Activated naive CD4-positive, alpha-beta T cell treated with anti-CD3 and anti-CD28 coated beads, Interleukin-2, amount 10 ng/mL, durations not matched to agents 7 days and 5 days (primary cell): ENCODE measurements at regions not wholly inside any gene's neighbourhood (a gene's known extent, or its start where the extent isn't known, plus 50 kb on each side); places are given as distances from the start of the nearest gene placed in this dataset.
"Not testable (repeated sequence)": the region's sequence is repeated elsewhere in the genome, so short reads cannot be mapped to it uniquely, and the experiment has no call there.

Experiments
- CTCF ChIA-PET: fragments of 350-600 bp; sonication (Branson Sonifier 250); formaldehyde crosslinking; loops from one replicate; lab custom pipeline; 2021; ENCODE audit warnings: antibody characterized with exemption; lab: Charles Lee
- DNase-seq: peaks from one replicate; pipeline ENCODE4 v3.0.0-alpha.2; 2020
- H3K27ac Mint-ChIP-seq: one replicate; pipeline ENCODE4 v1.8.0; 2021; ENCODE audit warnings: mild to moderate bottlenecking, moderate library complexity, mixed read lengths
- H3K27me3 Mint-ChIP-seq: one replicate; pipeline ENCODE4 v1.8.0; 2021; ENCODE audit warnings: mild to moderate bottlenecking, mixed read lengths
- H3K36me3 Mint-ChIP-seq: one replicate; pipeline ENCODE4 v1.8.0; 2021; ENCODE audit warnings: mixed read lengths
- H3K4me1 Mint-ChIP-seq: one replicate; pipeline ENCODE4 v1.8.0; 2021; ENCODE audit warnings: mixed read lengths
- H3K4me3 Mint-ChIP-seq: one replicate; pipeline ENCODE4 v1.8.0; 2021; ENCODE audit warnings: mild to moderate bottlenecking, moderate library complexity, mixed read lengths
- H3K9me3 Mint-ChIP-seq: one replicate; pipeline ENCODE4 v1.8.0; 2021; ENCODE audit warnings: mixed read lengths

- H3K4me1 Mint-ChIP-seq, H3K27me3 Mint-ChIP-seq, H3K9me3 Mint-ChIP-seq, CTCF ChIA-PET, H3K4me3 Mint-ChIP-seq, DNase-seq, H3K27ac Mint-ChIP-seq, H3K36me3 Mint-ChIP-seq: not testable (repeated sequence)
These were observed 181.4 kb upstream of the LRRC61 start for GRCh38 chr7:150141525-150142345.

GRCh38 chr7:150146124-150146523 is 177.0 kb upstream of the LRRC61 start:
- H3K4me1 Mint-ChIP-seq, H3K4me3 Mint-ChIP-seq, H3K36me3 Mint-ChIP-seq, H3K27ac Mint-ChIP-seq, DNase-seq, H3K27me3 Mint-ChIP-seq, H3K9me3 Mint-ChIP-seq, CTCF ChIA-PET: not testable (repeated sequence)

DNA sequence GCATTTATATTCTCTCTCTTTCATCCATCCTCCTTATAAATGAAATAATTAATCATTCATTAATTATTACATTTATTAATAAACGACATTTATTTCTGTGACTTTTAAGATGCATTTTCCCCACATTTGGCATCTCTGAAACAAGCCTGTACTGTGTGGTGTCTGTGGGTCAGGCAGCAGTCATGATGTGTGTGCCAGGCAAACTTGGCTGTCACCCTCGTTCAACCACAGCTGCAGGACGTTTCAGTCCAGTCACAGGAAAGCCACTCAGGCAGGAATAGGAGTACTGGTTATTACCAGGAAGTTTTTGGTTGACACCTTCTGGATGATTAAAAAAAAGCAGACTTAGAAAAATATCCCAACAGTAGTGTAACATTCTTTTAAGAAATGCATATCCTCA is 175.6 kb upstream of the LRRC61 start:
- H3K36me3 Mint-ChIP-seq, H3K27ac Mint-ChIP-seq, CTCF ChIA-PET, H3K9me3 Mint-ChIP-seq, H3K27me3 Mint-ChIP-seq, H3K4me1 Mint-ChIP-seq, H3K4me3 Mint-ChIP-seq, DNase-seq: not testable (repeated sequence)

DNA sequence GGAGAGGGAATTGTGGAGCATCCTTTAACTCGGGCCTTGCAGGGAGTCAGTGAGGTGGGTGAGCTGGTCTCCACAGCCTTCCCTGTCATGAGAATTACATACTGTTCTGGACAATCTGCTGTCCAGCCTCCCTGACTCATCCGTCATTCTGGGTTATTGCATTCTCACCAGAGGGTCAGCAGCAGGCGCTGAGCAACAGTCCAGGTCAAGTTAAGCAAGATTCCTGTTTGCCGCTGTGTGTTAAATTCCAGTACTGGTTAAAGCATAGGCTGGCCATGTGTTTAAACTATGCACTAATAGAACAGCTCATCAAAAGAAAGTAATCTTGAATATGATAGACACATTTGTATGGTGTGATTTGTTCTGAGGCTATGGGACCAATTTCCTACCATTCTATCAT is 167.1 kb upstream of the LRRC61 start:
- H3K9me3 Mint-ChIP-seq, DNase-seq, H3K4me1 Mint-ChIP-seq, CTCF ChIA-PET, H3K27me3 Mint-ChIP-seq, H3K4me3 Mint-ChIP-seq, H3K27ac Mint-ChIP-seq, H3K36me3 Mint-ChIP-seq: not testable (repeated sequence)

- H3K36me3 Mint-ChIP-seq, CTCF ChIA-PET, H3K9me3 Mint-ChIP-seq, DNase-seq, H3K4me1 Mint-ChIP-seq, H3K4me3 Mint-ChIP-seq, H3K27ac Mint-ChIP-seq, H3K27me3 Mint-ChIP-seq: not testable (repeated sequence)
These were observed 164.5 kb upstream of the LRRC61 start for GRCh38 chr7:150158696-150159095.

DNA sequence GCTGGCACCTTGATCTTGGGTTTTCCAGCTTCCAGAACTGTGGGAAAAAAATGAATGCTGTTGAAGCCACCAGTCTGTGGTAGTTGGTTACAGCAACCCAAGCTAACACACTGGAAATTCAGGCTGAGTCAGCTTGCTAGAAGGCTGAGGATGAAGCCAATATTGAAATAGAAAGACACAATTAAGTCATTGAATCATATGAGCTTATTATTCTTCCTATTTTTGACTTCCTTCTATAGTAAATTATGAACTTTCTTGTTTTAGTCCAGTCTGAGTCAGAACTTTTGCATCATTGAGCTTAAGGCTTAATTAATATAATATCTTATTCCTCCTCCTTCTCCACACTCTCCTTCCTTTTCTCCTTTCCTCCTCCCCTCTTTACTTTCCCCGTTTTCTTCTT is 153.6 kb upstream of the LRRC61 start:
- DNase-seq, CTCF ChIA-PET, H3K4me3 Mint-ChIP-seq, H3K9me3 Mint-ChIP-seq, H3K27ac Mint-ChIP-seq, H3K27me3 Mint-ChIP-seq, H3K36me3 Mint-ChIP-seq, H3K4me1 Mint-ChIP-seq: not testable (repeated sequence)

GRCh38 chr7:150169943-150170490 is 153.1 kb upstream of the LRRC61 start:
- H3K27me3 Mint-ChIP-seq, H3K4me1 Mint-ChIP-seq, H3K36me3 Mint-ChIP-seq, H3K9me3 Mint-ChIP-seq, DNase-seq, CTCF ChIA-PET, H3K27ac Mint-ChIP-seq, H3K4me3 Mint-ChIP-seq: not testable (repeated sequence)

DNA sequence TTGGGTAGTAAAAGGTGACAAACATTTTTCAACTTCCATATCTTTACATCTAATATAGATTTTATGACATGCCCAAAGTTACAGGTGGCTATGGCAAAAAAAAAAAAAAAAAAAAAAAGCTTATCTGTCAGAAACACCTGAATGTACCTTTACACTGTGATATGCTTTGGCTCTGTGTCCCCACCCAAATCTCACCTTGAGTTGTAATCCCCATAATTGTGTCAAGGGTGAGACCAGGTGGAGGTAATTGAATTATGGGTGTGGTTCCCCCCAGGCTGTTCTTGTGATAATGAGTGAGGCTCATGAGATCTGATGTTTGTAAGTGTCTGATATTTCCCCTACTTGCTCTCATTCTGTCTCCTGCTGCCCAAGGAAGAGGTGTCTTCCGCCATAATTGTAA is 139.6 kb upstream of the LRRC61 start:
- DNase-seq, H3K4me1 Mint-ChIP-seq, H3K9me3 Mint-ChIP-seq, H3K36me3 Mint-ChIP-seq, CTCF ChIA-PET, H3K27ac Mint-ChIP-seq, H3K4me3 Mint-ChIP-seq: not testable (repeated sequence)
- H3K27me3 Mint-ChIP-seq: peaks cover 11% of the 10 kb centered on the region

GRCh38 chr7:150189963-150190362 is 133.2 kb upstream of the LRRC61 start:
- H3K36me3 Mint-ChIP-seq, H3K9me3 Mint-ChIP-seq, H3K27ac Mint-ChIP-seq, CTCF ChIA-PET, H3K4me1 Mint-ChIP-seq, H3K4me3 Mint-ChIP-seq, DNase-seq, H3K27me3 Mint-ChIP-seq: not testable (repeated sequence)

- H3K27ac Mint-ChIP-seq, H3K4me3 Mint-ChIP-seq, CTCF ChIA-PET, H3K36me3 Mint-ChIP-seq, H3K4me1 Mint-ChIP-seq, DNase-seq, H3K9me3 Mint-ChIP-seq: not testable (repeated sequence)
- peaks cover 19% of the 10 kb centered on the region for H3K27me3 Mint-ChIP-seq
These were observed 130.6 kb upstream of the LRRC61 start for GRCh38 chr7:150192541-150192940.

GRCh38 chr7:150193866-150194265 is 129.3 kb upstream of the LRRC61 start:
- H3K9me3 Mint-ChIP-seq, H3K4me1 Mint-ChIP-seq, H3K36me3 Mint-ChIP-seq, H3K27ac Mint-ChIP-seq, CTCF ChIA-PET, H3K4me3 Mint-ChIP-seq: not testable (repeated sequence)
- H3K27me3 Mint-ChIP-seq: peaks cover 19% of the 10 kb centered on the region
- DNase-seq: peak; percentile 49
